GM12878 (cell line): ENCODE measurements at regions not wholly inside any gene's neighbourhood (a gene's known extent, or its start where the extent isn't known, plus 50 kb on each side); places are given as distances from the start of the nearest gene placed in this dataset.

Experiments used
- ATAC-seq: fragments of 200-7000 bp; cut with Tn5 transposase; 3 replicates; pipeline ENCODE4 v1.9.1; 2020; ENCODE audit warnings: mild to moderate bottlenecking, moderate library complexity
- BruUV-seq: library from RNA; stranded (reverse); fragments of 400-500 nt; replicated peaks from 2 replicates; lab custom pipeline; 2021; lab: Mats Ljungman, UMichigan
- CTCF ChIA-PET: fragments of 300-600 bp; sonication (Branson Sonifier 250); formaldehyde crosslinking; extraction: SDS; loops from one replicate; lab custom pipeline; 2021; ENCODE audit warnings: inconsistent platforms; lab: Yijun Ruan, JAX
- POLR2A ChIA-PET: fragments of 350-600 bp; formaldehyde crosslinking; extraction: SDS; loops from one replicate; lab custom pipeline; 2021; ENCODE audit warnings: inconsistent platforms; lab: Charles Lee
- RAD21 ChIA-PET: fragments of 300-600 bp; sonication (Branson Sonifier 250); formaldehyde crosslinking; loops from one replicate; lab custom pipeline; 2023; ENCODE audit warnings: antibody characterized with exemption; ENCODE audit not compliant: unreplicated experiment; lab: Charles Lee
- SMC1A ChIA-PET: fragments of 300-600 bp; sonication (Branson Sonifier 250); formaldehyde crosslinking; loops from one replicate; lab custom pipeline; 2023; ENCODE audit not compliant: unreplicated experiment, uncharacterized antibody; lab: Charles Lee
- DNase-seq: peaks from one replicate; pipeline ENCODE4 v3.0.0-alpha.2; 2011; ENCODE audit warnings: low read depth, low spot score
- FAIRE-seq: peaks from 3 replicates; lab custom pipeline; 2011; peaks lifted over from hg19 to GRCh38; lab: Jason Lieb, UNC
- H2AFZ ChIP-seq: 2 replicates; pipeline ENCODE4 v1.6.0; 2011; ENCODE audit warnings: low read depth, low read length, control low read depth; ENCODE audit not compliant: control insufficient read depth
- H3K27ac ChIP-seq: 2 replicates; pipeline ENCODE4 v1.5.1; 2011; ENCODE audit warnings: control low read depth; ENCODE audit not compliant: control insufficient read depth, insufficient read depth
- H3K27me3 ChIP-seq, 2 experiments: replicated peaks in 1 of 2; 2 replicates each; pipeline versions ENCODE4 v1.6.0 to v1.6.1; 2011; ENCODE audit warnings: low read length in 1 of 2; ENCODE audit not compliant: control insufficient read depth in 2 of 2, insufficient read depth in 2 of 2
- H3K36me3 ChIP-seq, 2 experiments: 2 replicates each; pipeline ENCODE4 v1.5.1; 2011; ENCODE audit warnings: low read length in 1 of 2; ENCODE audit not compliant: control insufficient read depth in 2 of 2, insufficient read depth in 2 of 2
- H3K4me1 ChIP-seq: 2 replicates; pipeline ENCODE4 v1.6.1; 2011; ENCODE audit warnings: mild to moderate bottlenecking, low read length, moderate library complexity, mixed read lengths; ENCODE audit not compliant: control insufficient read depth, insufficient read depth
- H3K4me2 ChIP-seq: 2 replicates; pipeline ENCODE4 v1.6.0; 2011; ENCODE audit warnings: control low read depth; ENCODE audit not compliant: control insufficient read depth, insufficient read depth
- H3K4me3 ChIP-seq: fragments of 200-600 bp; sonication (generic); 2 replicates; pipeline ENCODE4 v1.5.1; 2016
- H3K79me2 ChIP-seq: 2 replicates; pipeline ENCODE4 v1.6.0; 2011; ENCODE audit warnings: low read length; ENCODE audit not compliant: control insufficient read depth, insufficient read depth
- H3K9ac ChIP-seq: 2 replicates; pipeline ENCODE4 v1.8.0; 2011; ENCODE audit warnings: low read length, control low read depth, mixed read lengths; ENCODE audit not compliant: control insufficient read depth, insufficient read depth
- H3K9me3 ChIP-seq: replicated peaks from 3 replicates; pipeline ENCODE4 v1.5.1; 2011; ENCODE audit warnings: mild to moderate bottlenecking, low read length; ENCODE audit not compliant: control insufficient read depth, insufficient read depth
- H4K20me1 ChIP-seq: 2 replicates; pipeline ENCODE4 v1.6.0; 2011; ENCODE audit not compliant: control insufficient read depth, insufficient read depth
- CBX5 ChIP-seq: sonication (generic); IDR thresholded peaks from 2 replicates; pipeline ENCODE4 v1.6.1; 2016; ENCODE audit warnings: low read depth, moderate library complexity, mild to moderate bottlenecking, inconsistent platforms
- IKZF1 ChIP-seq: fragments of 450-650 bp; conservative IDR thresholded peaks from 2 replicates; pipeline ENCODE4 v1.6.1; 2017; ENCODE audit warnings: antibody characterized with exemption, mild to moderate bottlenecking
- PAX5 ChIP-seq: IDR thresholded peaks from 2 replicates; pipeline ENCODE4 v1.6.1; 2011; ENCODE audit warnings: low read depth, low read length, borderline replicate concordance
- POLR2A ChIP-seq: IDR thresholded peaks from 2 replicates; pipeline ENCODE4 v1.6.1; 2011; ENCODE audit warnings: low read depth, mild to moderate bottlenecking, low read length
- SIX5 ChIP-seq: IDR thresholded peaks from 2 replicates; pipeline ENCODE4 v1.6.1; 2011; ENCODE audit warnings: mild to moderate bottlenecking, low read depth, low read length, moderate library complexity; ENCODE audit not compliant: severe bottlenecking
- WGBS: methylation state at CpG from one replicate; pipeline ENCODE4 v1.1.6; 2016; ENCODE audit warnings: low lambda C conversion rate; ENCODE audit not compliant: insufficient replicate concordance, insufficient coverage; ENCODE audit errors: missing lambda C conversion rate; 5-methylcytosine and 5-hydroxymethylcytosine counted together
- in situ Hi-C: fragments of 300-500 bp; cut with MboI; formaldehyde crosslinking; loops from 9 replicates; pipeline ENCODE4 v1.14.3; 2018; ENCODE audit warnings: mixed read lengths
- intact Hi-C: fragments of 100-400 bp; cut with micrococcal nuclease; formaldehyde crosslinking; loops from one replicate; pipeline ENCODE4 v1.14.2; 2022; ENCODE audit not compliant: unreplicated experiment
- TF ChIP-seq, protein P1 (sequence below): fragments of 450-650 bp; IDR thresholded peaks from 2 replicates; pipeline ENCODE4 v1.6.1; 2016; ENCODE audit warnings: mild to moderate bottlenecking
- TF ChIP-seq, protein P2 (sequence below): fragments of 450-650 bp; IDR thresholded peaks from 2 replicates; pipeline ENCODE4 v1.6.1; 2016; ENCODE audit warnings: mild to moderate bottlenecking

DNA sequence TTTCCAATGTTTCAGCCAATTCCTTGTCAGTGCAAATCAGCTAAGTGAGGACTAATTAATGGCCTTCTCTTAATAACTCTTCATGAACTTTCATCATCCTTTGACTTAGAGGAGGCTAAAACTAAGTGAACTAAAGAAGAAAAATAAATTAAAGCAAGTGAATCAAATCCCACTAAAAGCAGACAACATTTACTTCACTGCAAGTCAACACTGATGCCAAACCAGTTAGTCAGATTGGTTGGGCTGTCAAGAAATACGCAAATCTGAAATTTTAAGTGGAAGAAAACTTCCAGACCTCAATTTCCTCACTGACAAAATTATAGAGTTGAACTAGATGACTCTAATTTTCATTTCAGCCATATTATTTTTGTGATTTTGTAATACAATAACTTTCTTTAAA, 137.2 kb upstream of the PRLR start:
- ATAC-seq, result no peak
- no peaks in the 10 kb centered on the region for H3K9me3 ChIP-seq
- BruUV-seq, result no TSS peak
- intact Hi-C loops, result no loop called here
- H3K79me2 ChIP-seq, result no peaks in the 10 kb centered on the region
- ChIA-PET POLR2A (no interaction called here), RAD21 (no interaction called here), SMC1A (interaction anchor here (1.0 to 1.6 kb wide), 2 partner anchors 9 to 40 kb away, joined by 5 to 6 read pairs; no protein-coding TSS in a partner anchor), CTCF (interaction anchor here (1.2 kb wide), 1 partner anchor 9 kb away, joined by 3 read pairs; no protein-coding TSS in a partner anchor)
- H3K9ac ChIP-seq, result no peak overlapping the region
- DNase-seq, result no peak
- H4K20me1 ChIP-seq, result no peaks in the 10 kb centered on the region
- H3K4me1 ChIP-seq, result no peaks in the 10 kb centered on the region
- no peak overlapping the region for H3K4me3 ChIP-seq
- no peak overlapping the region for H3K27ac ChIP-seq
- no peak overlapping the region for H2AFZ ChIP-seq
- H3K4me2 ChIP-seq, result no peak overlapping the region
- no peaks in the 10 kb centered on the region for H3K27me3 ChIP-seq
- WGBS, result 0% methylated on average over 1 of the region's 1 CpG
- FAIRE-seq, result no peak
- TF ChIP-seq SIX5, result no peak
- TF ChIP-seq, protein P1, sequence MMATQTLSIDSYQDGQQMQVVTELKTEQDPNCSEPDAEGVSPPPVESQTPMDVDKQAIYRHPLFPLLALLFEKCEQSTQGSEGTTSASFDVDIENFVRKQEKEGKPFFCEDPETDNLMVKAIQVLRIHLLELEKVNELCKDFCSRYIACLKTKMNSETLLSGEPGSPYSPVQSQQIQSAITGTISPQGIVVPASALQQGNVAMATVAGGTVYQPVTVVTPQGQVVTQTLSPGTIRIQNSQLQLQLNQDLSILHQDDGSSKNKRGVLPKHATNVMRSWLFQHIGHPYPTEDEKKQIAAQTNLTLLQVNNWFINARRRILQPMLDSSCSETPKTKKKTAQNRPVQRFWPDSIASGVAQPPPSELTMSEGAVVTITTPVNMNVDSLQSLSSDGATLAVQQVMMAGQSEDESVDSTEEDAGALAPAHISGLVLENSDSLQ, result no peak
- TF ChIP-seq IKZF1, result no peak
- no peak for TF ChIP-seq CBX5
- TF ChIP-seq POLR2A, result no peak
- TF ChIP-seq PAX5, result no peak
- TF ChIP-seq, protein P2, sequence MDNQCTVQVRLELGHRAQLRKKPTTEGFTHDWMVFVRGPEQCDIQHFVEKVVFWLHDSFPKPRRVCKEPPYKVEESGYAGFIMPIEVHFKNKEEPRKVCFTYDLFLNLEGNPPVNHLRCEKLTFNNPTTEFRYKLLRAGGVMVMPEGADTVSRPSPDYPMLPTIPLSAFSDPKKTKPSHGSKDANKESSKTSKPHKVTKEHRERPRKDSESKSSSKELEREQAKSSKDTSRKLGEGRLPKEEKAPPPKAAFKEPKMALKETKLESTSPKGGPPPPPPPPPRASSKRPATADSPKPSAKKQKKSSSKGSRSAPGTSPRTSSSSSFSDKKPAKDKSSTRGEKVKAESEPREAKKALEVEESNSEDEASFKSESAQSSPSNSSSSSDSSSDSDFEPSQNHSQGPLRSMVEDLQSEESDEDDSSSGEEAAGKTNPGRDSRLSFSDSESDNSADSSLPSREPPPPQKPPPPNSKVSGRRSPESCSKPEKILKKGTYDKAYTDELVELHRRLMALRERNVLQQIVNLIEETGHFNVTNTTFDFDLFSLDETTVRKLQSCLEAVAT, result no peak
- TF ChIP-seq, all 136 proteins: peak for 0
- H3K36me3 ChIP-seq, result no peaks in the 10 kb centered on the region
- in situ Hi-C loops, result no loop called here
